ENCODE measurements at regions not wholly inside any gene's neighbourhood (a gene's known extent, or its start where the extent isn't known, plus 50 kb on each side); places are given as distances from the start of the nearest gene placed in this dataset.
"Not testable (repeated sequence)": the region's sequence is repeated elsewhere in the genome, so short reads cannot be mapped to it uniquely, and the experiment has no call there.

DNA sequence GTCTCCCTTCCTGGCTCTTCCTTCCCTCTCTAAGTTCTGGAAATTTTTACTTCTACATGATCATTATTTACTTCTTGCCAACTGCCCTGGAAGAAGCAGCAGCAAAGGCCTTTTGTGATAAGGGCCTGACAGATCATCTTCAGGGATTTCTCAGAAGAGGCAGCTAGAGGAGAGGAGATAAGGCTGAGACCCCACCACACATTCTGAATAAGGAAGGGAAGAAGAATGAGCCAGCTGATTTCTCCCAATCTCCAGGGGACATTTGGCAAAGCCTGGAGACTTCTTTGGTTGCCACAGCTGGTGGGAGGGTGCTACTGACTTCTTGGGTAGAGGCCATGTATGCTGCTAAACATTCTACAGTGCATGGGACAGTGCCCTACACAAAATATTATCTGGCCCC, 122.4 kb upstream of the OR9Q1 start:
- no peak for DNase-seq (ENCODE audit: low spot score in 2 of 2)
- H3K4me3 Mint-ChIP-seq: no peak overlapping the region
- no peaks in the 10 kb centered on the region for H3K4me1 Mint-ChIP-seq
- no peak for ATAC-seq (replicated peaks; ENCODE audit: extremely low read depth, poor library complexity, severe bottlenecking)
- H3K36me3 Mint-ChIP-seq (ENCODE audit: insufficient read depth): no peaks in the 10 kb centered on the region
- no peak overlapping the region for H3K27ac Mint-ChIP-seq (ENCODE audit: low read depth)
- no peaks in the 10 kb centered on the region for H3K9me3 Mint-ChIP-seq
- peaks cover 51% of the 10 kb centered on the region for H3K27me3 Mint-ChIP-seq

DNA sequence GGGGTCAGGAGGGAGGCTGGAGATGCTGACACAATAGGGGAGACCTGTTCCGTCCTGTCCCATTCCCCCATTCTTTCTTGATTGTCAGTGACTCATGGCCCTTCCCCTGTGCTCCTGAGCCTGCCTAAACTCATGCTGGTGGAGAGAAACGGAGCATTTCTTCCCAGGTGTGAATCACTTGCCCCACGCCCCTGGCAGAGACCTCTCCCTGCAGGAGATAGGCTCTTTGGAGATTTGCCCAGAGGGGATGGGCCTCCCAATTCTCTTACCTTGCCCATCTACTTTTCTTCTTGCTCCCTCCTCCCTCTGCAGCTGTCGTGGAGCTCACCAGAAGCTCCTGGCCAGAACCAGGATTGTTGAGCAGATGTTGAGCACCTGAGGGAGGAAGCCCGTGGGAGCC, 121.9 kb upstream of the OR9Q1 start:
- Mint-ChIP-seq H3K27me3 (peaks cover 46% of the 10 kb centered on the region), H3K27ac (ENCODE audit: low read depth) (no peak overlapping the region), H3K9me3 (no peaks in the 10 kb centered on the region), H3K36me3 (ENCODE audit: insufficient read depth) (no peaks in the 10 kb centered on the region), H3K4me3 (no peak overlapping the region), H3K4me1 (no peaks in the 10 kb centered on the region)
- ATAC-seq (replicated peaks; ENCODE audit: extremely low read depth, poor library complexity, severe bottlenecking) (no peak), DNase-seq (ENCODE audit: low spot score in 2 of 2) (no peak)

DNA sequence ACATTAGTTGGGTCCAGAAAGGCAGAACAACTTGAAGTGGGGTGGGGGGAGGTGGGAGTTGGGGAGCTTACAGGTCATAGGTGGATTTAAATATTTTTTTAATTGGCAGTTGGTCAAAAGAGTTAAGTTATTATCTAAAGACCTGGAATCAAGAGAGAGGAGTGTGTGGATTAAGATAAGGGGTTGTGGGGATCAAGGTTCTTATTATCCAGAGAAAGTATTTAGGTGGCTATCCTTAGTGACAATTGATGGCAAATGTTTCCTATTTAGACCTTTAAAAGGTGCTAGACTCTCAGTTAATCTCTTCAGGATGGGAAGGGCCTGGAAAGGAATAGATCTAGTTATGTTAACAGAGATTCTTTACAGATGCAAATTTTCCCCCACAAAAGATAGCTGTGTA, 120.7 kb upstream of the OR9Q1 start:
- ATAC-seq (replicated peaks; ENCODE audit: extremely low read depth, poor library complexity, severe bottlenecking) (no peak), DNase-seq (ENCODE audit: low spot score in 2 of 2) (no peak)
- H3K4me3 Mint-ChIP-seq: no peak overlapping the region
- no peaks in the 10 kb centered on the region for H3K9me3 Mint-ChIP-seq
- no peak overlapping the region for H3K27ac Mint-ChIP-seq (ENCODE audit: low read depth)
- H3K4me1 Mint-ChIP-seq: no peaks in the 10 kb centered on the region
- no peaks in the 10 kb centered on the region for H3K36me3 Mint-ChIP-seq (ENCODE audit: insufficient read depth)
- peaks cover 42% of the 10 kb centered on the region for H3K27me3 Mint-ChIP-seq

DNA sequence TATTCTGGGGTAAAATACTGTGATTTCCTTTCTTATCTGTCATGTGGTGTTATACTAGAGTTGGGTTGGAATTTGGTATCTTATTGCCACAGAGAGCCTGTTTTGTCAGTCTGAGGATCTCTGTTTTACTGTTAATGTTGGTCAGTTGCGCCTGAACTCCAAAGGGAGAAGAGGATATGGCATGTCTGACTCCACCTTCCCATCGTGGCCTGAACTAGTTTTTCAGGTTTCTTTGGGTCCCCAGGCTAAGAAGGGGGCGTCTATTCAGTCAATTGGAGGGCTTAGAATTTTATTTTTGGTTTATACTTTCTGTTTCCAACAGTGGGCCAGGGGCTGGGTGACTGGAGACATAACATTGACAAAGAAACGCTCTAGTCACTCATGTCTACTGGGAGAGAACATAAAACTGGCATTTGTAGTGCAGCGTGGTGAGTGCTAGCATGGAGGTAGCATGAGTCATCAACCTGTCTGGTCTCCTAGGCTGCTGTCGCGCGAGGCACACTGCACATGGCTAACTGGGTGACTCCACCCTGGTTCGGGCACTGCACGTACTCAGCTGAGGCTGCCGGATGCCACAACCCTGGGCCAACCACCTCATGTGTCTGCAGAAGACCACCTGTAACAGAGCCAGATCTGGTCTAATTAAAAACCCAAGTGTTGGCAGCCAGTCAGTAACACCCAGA, 120.1 kb upstream of the OR9Q1 start:
- no peak overlapping the region for H3K4me3 Mint-ChIP-seq

DNA sequence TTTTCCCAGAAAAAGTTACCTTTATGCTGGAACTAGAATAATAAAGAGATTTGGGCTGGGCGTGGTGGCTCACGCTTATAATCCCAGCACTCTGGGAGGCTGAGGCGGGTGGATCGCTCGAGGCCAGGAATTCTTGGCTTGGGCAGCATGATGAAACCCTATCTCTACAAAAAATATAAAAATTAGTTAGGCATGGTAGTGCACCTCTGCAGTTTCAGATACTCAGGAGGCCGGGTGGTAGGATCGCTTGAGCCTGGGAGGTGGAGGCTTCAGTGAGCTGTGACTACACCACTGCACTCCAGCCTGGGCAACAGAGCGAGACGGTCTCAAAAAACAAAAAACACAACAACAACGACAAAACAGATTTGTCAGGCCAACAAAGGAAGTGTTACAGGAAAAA, 119.3 kb upstream of the OR9Q1 start:
- H3K27me3 Mint-ChIP-seq: peaks cover 41% of the 10 kb centered on the region
- no peaks in the 10 kb centered on the region for H3K4me1 Mint-ChIP-seq
- no peak overlapping the region for H3K4me3 Mint-ChIP-seq
- ATAC-seq (replicated peaks; ENCODE audit: extremely low read depth, poor library complexity, severe bottlenecking): no peak
- DNase-seq (ENCODE audit: low spot score in 2 of 2): no peak
- H3K36me3 Mint-ChIP-seq (ENCODE audit: insufficient read depth): no peaks in the 10 kb centered on the region
- H3K9me3 Mint-ChIP-seq: no peaks in the 10 kb centered on the region
- H3K27ac Mint-ChIP-seq (ENCODE audit: low read depth): no peak overlapping the region

More for the DNA sequence above, 120.1 kb upstream of the OR9Q1 start:
- no peaks in the 10 kb centered on the region for H3K36me3 Mint-ChIP-seq (ENCODE audit: insufficient read depth)
- DNase-seq (ENCODE audit: low spot score in 2 of 2): no peak
- H3K27ac Mint-ChIP-seq (ENCODE audit: low read depth): no peak overlapping the region
- no peaks in the 10 kb centered on the region for H3K4me1 Mint-ChIP-seq
- ATAC-seq (replicated peaks; ENCODE audit: extremely low read depth, poor library complexity, severe bottlenecking): peak; percentile 32
- no peaks in the 10 kb centered on the region for H3K9me3 Mint-ChIP-seq
- H3K27me3 Mint-ChIP-seq: peaks cover 41% of the 10 kb centered on the region

DNA sequence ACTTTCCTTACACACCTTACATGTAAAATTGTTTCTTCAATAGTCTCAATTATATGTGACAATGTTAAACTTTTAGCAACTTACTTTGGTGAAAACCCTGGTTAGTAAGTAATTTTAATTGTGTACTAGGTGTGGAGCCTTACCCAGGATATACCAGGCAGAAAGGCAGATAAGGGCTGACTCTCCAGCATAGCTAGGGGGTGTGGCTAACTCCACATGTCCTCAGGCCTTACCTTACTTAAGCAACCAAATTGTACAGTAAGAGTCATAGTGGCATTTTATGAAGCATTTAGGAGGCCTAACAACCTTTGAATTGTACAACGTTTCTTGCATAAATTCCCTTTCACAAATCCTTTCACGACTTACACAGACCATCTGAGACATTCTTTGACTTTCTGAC, 118.2 kb upstream of the OR9Q1 start:
- Mint-ChIP-seq H3K27ac (ENCODE audit: low read depth) (no peak overlapping the region), H3K4me1 (no peaks in the 10 kb centered on the region), H3K9me3 (no peaks in the 10 kb centered on the region), H3K27me3 (peaks cover 46% of the 10 kb centered on the region), H3K36me3 (ENCODE audit: insufficient read depth) (no peaks in the 10 kb centered on the region), H3K4me3 (no peak overlapping the region)
- ATAC-seq (replicated peaks; ENCODE audit: extremely low read depth, poor library complexity, severe bottlenecking) (no peak), DNase-seq (ENCODE audit: low spot score in 2 of 2) (no peak)

DNA sequence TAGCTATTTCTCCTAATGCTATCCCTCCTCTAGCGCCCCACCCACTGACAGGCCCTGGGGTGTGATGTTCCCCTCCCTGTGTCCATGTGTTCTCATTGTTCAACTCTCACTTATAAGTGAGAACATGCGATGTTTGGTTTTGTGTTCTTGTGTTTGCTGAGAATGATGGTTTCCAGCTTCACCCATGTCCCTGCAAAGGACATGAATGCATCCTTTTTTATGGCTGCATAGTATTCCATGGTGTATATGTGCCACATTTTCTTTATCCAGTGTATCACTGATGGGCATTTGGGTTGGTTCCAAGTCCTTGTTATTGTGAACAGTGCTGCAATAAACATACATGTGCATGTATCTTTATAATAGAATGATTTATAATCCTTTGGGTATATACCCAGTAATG, 115.3 kb upstream of the OR9Q1 start:
- not testable (repeated sequence) for DNase-seq (ENCODE audit: low spot score in 2 of 2); H3K4me1 Mint-ChIP-seq; H3K27ac Mint-ChIP-seq (ENCODE audit: low read depth); H3K9me3 Mint-ChIP-seq; H3K36me3 Mint-ChIP-seq (ENCODE audit: insufficient read depth); ATAC-seq (replicated peaks; ENCODE audit: extremely low read depth, poor library complexity, severe bottlenecking); H3K4me3 Mint-ChIP-seq
- H3K27me3 Mint-ChIP-seq: peaks cover 39% of the 10 kb centered on the region

DNA sequence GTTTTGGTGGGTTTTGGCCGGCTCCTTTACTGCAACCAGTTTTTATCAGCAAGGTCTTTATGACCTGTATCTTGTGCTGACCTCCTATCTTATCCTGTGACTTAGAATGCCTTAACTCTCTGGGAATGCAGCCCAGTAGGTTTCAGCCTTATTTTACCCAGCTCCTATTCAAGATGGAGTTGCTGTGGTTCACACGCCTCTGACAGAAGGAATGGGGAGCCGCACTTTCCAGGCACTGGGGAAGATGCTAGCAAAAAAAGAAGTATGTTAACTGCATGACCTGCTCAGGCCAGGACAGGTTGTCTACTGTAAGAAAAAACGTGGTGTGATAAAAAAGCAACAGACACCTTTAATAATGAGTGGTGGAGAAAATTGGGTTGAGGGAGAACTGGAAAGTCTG, 112.2 kb upstream of the OR9Q1 start:
- H3K36me3 Mint-ChIP-seq (ENCODE audit: insufficient read depth): not testable (repeated sequence)

DNA sequence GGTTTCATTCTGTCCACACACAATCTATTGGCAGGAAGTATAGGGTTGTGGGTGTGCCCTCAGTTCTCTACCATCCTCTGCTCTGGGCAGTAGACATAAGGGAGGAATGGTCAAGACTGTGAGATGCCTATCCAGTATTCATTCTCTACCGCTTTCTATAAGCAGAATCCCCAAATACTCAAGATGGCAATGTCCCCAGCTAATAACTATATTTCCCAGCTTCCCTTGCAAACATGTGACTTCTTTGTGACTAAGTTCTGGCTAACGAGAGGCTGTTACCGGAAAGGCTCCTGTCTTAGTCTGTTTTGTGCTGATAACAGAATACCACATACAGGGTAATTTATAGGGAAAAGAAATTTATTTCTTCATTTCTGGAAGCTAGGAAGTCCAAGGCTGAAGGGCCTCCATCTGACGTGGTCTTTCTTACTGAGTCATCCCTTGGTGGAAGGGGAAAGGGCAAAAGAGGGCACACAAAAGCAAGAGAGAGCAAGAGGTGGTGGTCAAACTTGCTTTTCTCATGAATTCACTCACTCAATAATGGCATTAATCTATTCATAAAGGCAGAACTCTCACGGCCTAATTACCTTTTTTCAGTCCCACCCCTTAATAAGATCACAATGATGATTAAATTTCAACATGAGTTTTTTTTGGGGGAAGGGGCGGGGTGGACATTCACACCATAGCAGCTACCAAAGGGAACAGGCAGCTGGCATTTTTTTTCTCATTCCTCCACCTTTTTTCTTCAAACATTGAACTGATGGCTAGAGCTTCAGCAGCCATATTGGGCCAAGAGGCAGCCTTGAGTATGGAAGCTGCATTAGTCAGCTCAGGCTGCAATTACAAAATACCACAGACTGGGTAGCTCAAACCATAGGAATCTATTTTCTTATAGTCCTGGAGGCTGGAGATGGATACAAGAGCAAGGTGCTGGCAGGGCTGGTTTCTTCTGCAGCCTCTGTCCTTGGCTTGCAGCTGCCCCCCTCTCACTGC, 109.7 kb upstream of the OR9Q1 start:
- peaks cover 49% of the 10 kb centered on the region for H3K27me3 Mint-ChIP-seq
- H3K9me3 Mint-ChIP-seq: no peaks in the 10 kb centered on the region
- no peak overlapping the region for H3K4me3 Mint-ChIP-seq
- no peak for DNase-seq (ENCODE audit: low spot score in 2 of 2)
- H3K36me3 Mint-ChIP-seq (ENCODE audit: insufficient read depth): peaks cover 2% of the 10 kb centered on the region
- no peak for ATAC-seq (replicated peaks; ENCODE audit: extremely low read depth, poor library complexity, severe bottlenecking)
- no peaks in the 10 kb centered on the region for H3K4me1 Mint-ChIP-seq
- no peak overlapping the region for H3K27ac Mint-ChIP-seq (ENCODE audit: low read depth)

More for the DNA sequence above, 112.2 kb upstream of the OR9Q1 start:
- not testable (repeated sequence) for H3K27ac Mint-ChIP-seq (ENCODE audit: low read depth); H3K4me1 Mint-ChIP-seq; ATAC-seq (replicated peaks; ENCODE audit: extremely low read depth, poor library complexity, severe bottlenecking); DNase-seq (ENCODE audit: low spot score in 2 of 2); H3K4me3 Mint-ChIP-seq; H3K9me3 Mint-ChIP-seq
- peaks cover 46% of the 10 kb centered on the region for H3K27me3 Mint-ChIP-seq

DNA sequence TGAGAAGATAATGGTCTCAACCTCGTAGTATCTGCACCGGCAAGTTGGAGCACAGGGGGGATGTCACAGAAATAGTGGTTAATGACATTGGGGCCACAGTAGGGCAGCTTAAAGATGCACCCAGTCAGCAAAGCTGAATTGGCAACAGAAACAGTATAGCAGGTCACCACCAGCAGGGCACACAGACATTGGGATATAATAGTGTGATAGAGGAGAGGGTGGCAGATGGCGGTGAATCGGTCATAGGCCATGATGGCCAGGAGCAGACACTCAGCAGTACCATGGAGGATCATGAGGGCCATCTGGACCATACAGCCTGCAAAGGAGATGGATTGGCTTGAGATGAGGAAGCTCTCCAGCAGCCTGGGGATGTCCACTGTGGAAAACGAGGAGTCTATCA, 106.0 kb upstream of the OR9Q1 start:
- no peak for ATAC-seq (replicated peaks; ENCODE audit: extremely low read depth, poor library complexity, severe bottlenecking)
- Mint-ChIP-seq H3K9me3 (no peaks in the 10 kb centered on the region), H3K4me1 (no peaks in the 10 kb centered on the region), H3K27me3 (peaks cover 34% of the 10 kb centered on the region), H3K27ac (ENCODE audit: low read depth) (no peak overlapping the region), H3K36me3 (ENCODE audit: insufficient read depth) (no peaks in the 10 kb centered on the region), H3K4me3 (no peak overlapping the region)
- no peak for DNase-seq (ENCODE audit: low spot score in 2 of 2)

DNA sequence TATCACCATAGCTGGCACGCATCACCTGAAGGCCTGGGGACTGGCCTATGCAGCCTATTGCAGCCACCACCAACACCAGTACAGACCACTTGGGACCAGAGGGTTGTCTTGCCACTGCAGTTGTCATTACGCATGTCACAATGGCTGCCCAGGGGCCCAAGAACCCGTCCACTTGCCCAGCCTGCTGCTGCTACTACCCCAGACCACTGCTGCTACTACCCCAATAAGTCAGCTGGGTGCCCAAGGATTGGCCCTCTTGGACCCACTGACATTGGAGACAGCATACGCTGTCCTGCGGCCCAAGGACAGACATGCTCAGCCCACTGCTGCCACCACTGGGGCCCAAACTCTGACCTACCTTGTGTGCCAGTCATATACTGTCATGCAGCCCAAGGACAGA, 102.7 kb upstream of the OR9Q1 start:
- H3K27me3 Mint-ChIP-seq: peaks cover 36% of the 10 kb centered on the region
- H3K9me3 Mint-ChIP-seq: no peaks in the 10 kb centered on the region
- ATAC-seq (replicated peaks; ENCODE audit: extremely low read depth, poor library complexity, severe bottlenecking) (no peak), DNase-seq (ENCODE audit: low spot score in 2 of 2) (no peak)
- H3K4me3 Mint-ChIP-seq: no peak overlapping the region
- no peaks in the 10 kb centered on the region for H3K36me3 Mint-ChIP-seq (ENCODE audit: insufficient read depth)
- no peaks in the 10 kb centered on the region for H3K4me1 Mint-ChIP-seq
- H3K27ac Mint-ChIP-seq (ENCODE audit: low read depth): no peak overlapping the region

DNA sequence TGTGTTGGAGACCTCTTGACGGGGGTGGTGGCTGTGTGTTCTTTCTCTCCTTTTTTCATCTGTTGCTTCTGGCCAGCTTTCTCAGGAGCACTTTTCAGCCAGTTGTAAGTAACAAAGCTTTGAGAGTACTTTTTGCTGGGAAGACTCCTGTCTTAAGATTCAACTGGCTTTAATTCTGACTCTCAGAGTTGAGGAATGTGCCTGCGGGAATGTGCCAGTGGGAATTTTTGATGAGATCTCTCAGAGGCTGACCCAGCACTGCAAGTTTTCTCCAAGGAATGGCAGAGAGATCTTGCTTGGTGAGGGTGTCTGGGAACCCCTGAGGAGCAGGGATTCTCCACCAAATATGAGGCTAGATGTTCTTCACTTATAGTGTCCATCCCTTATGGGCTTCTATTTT, 91.6 kb upstream of the OR9Q1 start:
- Mint-ChIP-seq H3K4me3 (no peak overlapping the region), H3K27ac (ENCODE audit: low read depth) (no peak overlapping the region), H3K27me3 (peaks cover 15% of the 10 kb centered on the region), H3K36me3 (ENCODE audit: insufficient read depth) (no peaks in the 10 kb centered on the region), H3K4me1 (no peaks in the 10 kb centered on the region), H3K9me3 (no peaks in the 10 kb centered on the region)
- ATAC-seq (replicated peaks; ENCODE audit: extremely low read depth, poor library complexity, severe bottlenecking) (no peak), DNase-seq (ENCODE audit: low spot score in 2 of 2) (no peak)
